C4-2B (cell line): ENCODE measurements at regions not wholly inside any gene's neighbourhood (a gene's known extent, or its start where the extent isn't known, plus 50 kb on each side); places are given as distances from the start of the nearest gene placed in this dataset.
"Not testable (repeated sequence)": the region's sequence is repeated elsewhere in the genome, so short reads cannot be mapped to it uniquely, and the experiment has no call there.

Experiments
- CTCF ChIP-seq: fragments of 450-650 bp; conservative IDR thresholded peaks from 2 replicates; pipeline ENCODE4 v1.5.1; 2017; ENCODE audit warnings: mild to moderate bottlenecking
- ZFX ChIP-seq: fragments of 450-650 bp; IDR thresholded peaks from 2 replicates; pipeline ENCODE4 v1.6.1; 2017

- not testable (repeated sequence) for TF ChIP-seq CTCF, ZFX
Measured at GRCh38 chr5:85654144-85654543, 963.6 kb upstream of the COX7C start.
